ENCODE measurements at regions not wholly inside any gene's neighbourhood (a gene's known extent, or its start where the extent isn't known, plus 50 kb on each side); places are given as distances from the start of the nearest gene placed in this dataset.

- no peak overlapping the region for H3K27ac ChIP-seq (ENCODE audit: low read length in 2 of 2)
- CTCF ChIA-PET: interaction anchor here (0.6 to 5.9 kb wide), 5 partner anchors 9 to 241 kb away, joined by 3 to 32 read pairs (median 3); no protein-coding TSS in a partner anchor
Observed at GRCh38 chr18:5058768-5059695, 138.0 kb downstream of the AKAIN1 start.

More at GRCh38 chr18:5058768-5059695, 138.0 kb downstream of the AKAIN1 start:
- no peak for TF ChIP-seq EZH2 (IDR thresholded peaks at IDR 0.05; ENCODE audit: borderline replicate concordance, insufficient read depth, low read depth, low read length, poor library complexity, severe bottlenecking)
- no peak for TF ChIP-seq CTCF (IDR thresholded peaks at IDR 0.05)
- peaks cover 16% of the 10 kb centered on the region for H3K4me1 Mint-ChIP-seq
- peaks cover 18% of the 10 kb centered on the region for H3K27me3 Mint-ChIP-seq
- no peaks in the 10 kb centered on the region for H3K9me3 Mint-ChIP-seq (ENCODE audit: insufficient read depth)
- no peak for ATAC-seq (ENCODE audit: low read depth)
- H3K27me3 ChIP-seq (replicated peaks in 1 of 4; ENCODE audit: control extremely low read depth in 1 of 4, control insufficient read depth in 3 of 4, insufficient read depth in 4 of 4, low read length in 3 of 4): peaks cover 0 to 12% (median 0%) of the 10 kb centered on the region in 4 experiments
- peak overlapping the region; percentile 39 for H3K4me2 ChIP-seq (replicated peaks; ENCODE audit: low read depth, low read length, poor library complexity, severe bottlenecking)
- POLR2A ChIA-PET: no interaction called here
- H3K36me3 ChIP-seq (replicated peaks in 1 of 2; ENCODE audit: control extremely low read depth in 1 of 2, control insufficient read depth in 1 of 2, extremely low read depth in 1 of 2, insufficient read depth in 2 of 2, low read length in 1 of 2): no peaks in the 10 kb centered on the region
- no peak overlapping the region for H3K27ac Mint-ChIP-seq
- H4K20me1 ChIP-seq (ENCODE audit: control insufficient read depth, insufficient read depth, low read length, poor library complexity, severe bottlenecking): no peaks in the 10 kb centered on the region
- H2AFZ ChIP-seq (ENCODE audit: insufficient read depth, low read depth, low read length, poor library complexity, severe bottlenecking): peak overlapping the region; percentile 53
- H3K4me1 ChIP-seq (ENCODE audit: control insufficient read depth in 2 of 2, insufficient read depth in 2 of 2, low read length in 2 of 2): peaks cover 9% of the 10 kb centered on the region in 2 donors
- H3K9ac ChIP-seq (ENCODE audit: low read length): peak overlapping the region; percentile 7
- H3K9me3 ChIP-seq (ENCODE audit: control extremely low read depth in 1 of 3, control insufficient read depth in 2 of 3, insufficient read depth in 1 of 3, low read length in 2 of 3): no peaks in the 10 kb centered on the region
- no peak overlapping the region for H3K4me3 ChIP-seq (ENCODE audit: control extremely low read depth in 1 of 5, extremely low read depth in 1 of 5, insufficient read depth in 1 of 5, low read depth in 2 of 5, low read length in 4 of 5)
- intact Hi-C loops (cut with micrococcal nuclease): no loop called here
- peak; percentile 18 for DNase-seq
- peak overlapping the region; percentile 37 for H3K4me3 Mint-ChIP-seq
- H3K79me2 ChIP-seq (ENCODE audit: control insufficient read depth, insufficient read depth, low read length): no peaks in the 10 kb centered on the region
- 14% methylated on average over 7 of the region's 17 CpGs for WGBS (ENCODE audit: insufficient coverage)

All from B cell (primary cell).